Right lung (tissue), 2 donors: ENCODE measurements at regions not wholly inside any gene's neighbourhood (a gene's known extent, or its start where the extent isn't known, plus 50 kb on each side); places are given as distances from the start of the nearest gene placed in this dataset.

ENCODE experiments used
- DNase-seq, 2 donors: peaks; one replicate each; pipeline ENCODE4 v3.0.0-alpha.2; 2013

DNA sequence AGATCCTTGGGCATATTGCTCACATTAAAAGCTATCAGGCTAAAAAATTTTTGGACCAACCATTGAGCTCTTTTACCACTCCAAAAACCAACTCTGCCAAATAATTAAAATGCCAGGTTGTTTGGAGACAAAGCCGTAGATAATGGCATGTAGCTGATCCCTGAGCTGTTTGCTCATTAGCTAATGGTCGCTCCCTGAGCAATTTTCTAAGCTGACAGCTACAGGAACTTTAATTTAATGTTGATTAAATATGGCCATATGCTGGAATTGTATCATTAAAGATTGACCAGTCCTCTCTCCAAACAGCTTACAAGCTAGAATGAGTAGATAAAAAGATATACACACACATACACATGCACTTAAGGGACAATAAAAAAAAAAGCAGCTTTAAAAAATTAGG lies 216.2 kb upstream of the ARHGAP20 start:
- DNase-seq: no peak

DNA sequence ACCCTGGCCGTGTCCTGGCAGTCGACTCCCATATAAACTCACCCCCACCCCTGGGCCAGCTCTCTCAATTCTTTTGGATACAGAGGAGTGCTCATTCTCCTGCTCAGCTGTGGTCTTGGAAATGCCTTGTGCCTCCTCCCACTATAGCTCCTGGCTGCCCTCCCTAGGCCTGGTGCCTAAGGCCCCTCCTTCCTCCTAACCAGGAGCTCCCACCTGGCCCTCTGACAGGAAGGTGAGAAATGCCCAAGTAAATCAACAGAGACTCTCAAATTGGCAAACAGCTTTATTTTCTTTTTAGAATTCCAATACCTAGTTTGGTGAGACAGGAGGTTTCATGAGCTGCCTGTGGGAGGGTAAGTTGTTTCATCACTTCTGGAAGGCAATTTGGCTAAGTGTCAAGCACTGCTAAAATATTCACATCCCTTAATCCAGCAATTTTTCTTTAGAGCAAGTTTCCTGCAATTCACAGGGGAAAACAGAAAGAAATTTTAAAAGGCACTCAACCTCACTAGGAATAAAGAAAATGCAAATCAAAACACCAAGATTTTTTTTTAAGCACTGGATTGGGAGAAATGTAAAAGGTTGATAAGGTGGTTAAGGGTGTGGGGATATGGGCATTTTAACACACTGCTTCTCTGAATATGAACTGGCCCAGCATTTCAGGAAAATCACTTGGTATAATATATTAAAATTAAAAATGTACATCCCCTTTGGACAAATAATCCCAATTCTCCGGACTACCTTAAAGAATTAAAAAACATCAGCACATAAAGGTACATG lies 209.7 kb upstream of the ARHGAP20 start:
- DNase-seq: peak; percentile 34 to 36

- no peak for DNase-seq
These were observed 207.1 kb upstream of the ARHGAP20 start for GRCh38 chr11:110919241-110919922.

GRCh38 chr11:110918351-110918750 lies 206.1 kb upstream of the ARHGAP20 start:
- no peak for DNase-seq

- DNase-seq: no peak
These were observed 200.2 kb upstream of the ARHGAP20 start for GRCh38 chr11:110912437-110912836.

DNA sequence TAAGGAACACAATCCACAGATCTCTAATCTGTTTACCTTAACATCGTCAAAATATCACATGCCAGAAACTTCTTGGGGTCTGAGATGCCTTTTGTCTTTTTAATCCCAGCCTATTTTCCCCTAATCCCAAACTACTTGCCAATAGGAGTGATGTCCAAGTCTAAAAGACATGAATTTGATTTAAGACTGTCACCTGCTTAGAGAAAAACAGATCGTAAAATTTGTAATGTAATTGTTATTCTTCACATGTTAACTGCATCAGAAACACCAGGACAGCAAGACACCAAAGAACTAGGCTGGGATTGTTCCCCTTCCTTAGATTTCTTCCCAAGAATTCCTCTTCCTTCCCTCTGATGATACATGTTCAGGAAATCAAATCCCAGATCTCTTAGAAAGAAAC lies 198.1 kb upstream of the ARHGAP20 start:
- no peak for DNase-seq

DNA sequence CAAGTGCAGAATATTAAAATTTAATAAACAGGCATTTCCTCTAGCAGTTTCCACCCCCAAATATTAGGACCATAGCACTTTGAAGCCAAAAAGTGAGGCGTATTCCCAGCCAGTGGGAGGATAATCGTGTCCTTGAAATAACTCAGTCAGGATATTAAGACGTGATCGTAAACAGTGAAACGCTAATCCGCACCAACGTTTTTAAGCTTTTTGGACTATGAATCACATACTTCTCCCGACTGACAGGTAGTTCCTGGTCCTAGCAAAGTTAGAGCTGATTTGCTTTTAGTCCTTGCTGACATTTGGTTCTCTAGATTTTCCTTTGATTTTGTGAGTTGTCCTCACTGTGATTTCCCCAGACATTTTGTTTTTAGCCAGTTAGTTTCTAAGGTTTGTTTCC lies 197.1 kb upstream of the ARHGAP20 start:
- no peak for DNase-seq

DNA sequence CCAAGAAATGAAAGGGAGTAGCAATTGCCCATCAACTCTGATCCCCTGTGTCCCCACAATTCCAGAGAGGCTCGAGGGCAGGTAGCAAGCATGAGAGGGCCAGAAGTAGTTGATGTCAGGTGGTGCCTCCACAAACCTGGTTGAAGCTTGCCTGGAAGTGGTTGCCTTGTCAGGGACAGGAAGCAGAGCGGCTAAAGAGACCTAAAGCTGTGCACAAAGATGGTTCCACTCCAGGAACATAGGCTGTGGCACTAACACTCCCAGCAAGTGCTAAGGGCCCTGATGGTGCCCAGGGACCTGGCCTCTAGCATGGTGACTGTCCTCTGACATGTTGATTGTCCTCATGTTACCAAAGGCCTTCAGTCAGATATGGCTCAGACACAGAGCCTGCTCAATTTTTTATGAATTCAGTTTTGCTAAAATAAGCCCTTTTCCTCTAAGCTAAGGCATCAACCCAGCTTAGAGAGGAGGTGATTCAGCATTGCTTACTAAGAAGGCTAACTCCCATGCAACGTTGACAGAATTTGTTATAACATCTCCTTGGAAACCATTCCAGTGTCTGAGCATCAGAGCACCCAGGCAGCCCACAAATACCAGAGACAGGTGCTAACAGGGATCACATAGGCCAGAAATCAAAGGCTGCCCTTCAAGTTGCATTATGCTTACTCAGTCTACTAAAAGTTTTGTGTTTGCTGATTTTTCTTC lies 196.3 kb upstream of the ARHGAP20 start:
- DNase-seq: no peak

DNA sequence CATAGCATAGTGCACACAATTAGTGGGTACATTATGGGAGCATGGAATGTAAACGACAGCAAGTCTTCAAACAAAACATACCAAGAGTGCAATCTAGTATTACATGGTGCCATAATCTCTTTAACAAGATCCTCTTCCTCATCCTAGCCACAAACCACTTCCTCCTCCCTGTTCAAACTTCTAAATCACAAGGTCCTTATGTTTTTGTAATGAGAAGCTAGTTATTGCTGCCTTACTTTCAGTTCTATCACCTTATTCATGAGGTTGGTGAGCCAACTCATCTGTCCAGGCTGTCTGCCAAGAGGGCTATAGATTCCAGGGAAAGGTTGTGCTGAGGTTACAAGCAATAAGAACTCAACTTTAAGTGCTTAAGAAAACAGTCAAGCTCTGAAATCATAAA lies 195.4 kb upstream of the ARHGAP20 start:
- DNase-seq: no peak

- no peak for DNase-seq
These were observed 191.6 kb upstream of the ARHGAP20 start for GRCh38 chr11:110903830-110904229.

GRCh38 chr11:110903378-110903777 lies 191.1 kb upstream of the ARHGAP20 start:
- no peak for DNase-seq

DNA sequence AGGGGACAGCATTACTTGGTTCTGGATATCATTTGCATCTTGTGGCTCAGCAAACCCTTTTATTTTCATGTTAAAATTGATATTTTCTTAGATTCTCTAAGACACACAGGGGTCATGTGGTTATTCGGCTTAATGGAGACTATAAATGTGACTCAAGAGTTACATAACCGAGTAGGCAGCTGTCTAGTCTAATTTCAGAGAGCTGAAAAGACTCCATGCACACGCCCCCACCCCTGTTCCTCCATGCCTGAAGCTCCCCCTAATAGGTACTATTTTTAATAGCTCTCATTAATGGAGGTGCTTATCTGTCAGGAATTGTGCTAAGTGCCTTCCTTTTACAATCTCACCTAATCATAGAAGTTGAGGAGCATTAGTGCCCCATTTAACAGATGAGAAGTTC lies 189.2 kb upstream of the ARHGAP20 start:
- DNase-seq: no peak

- DNase-seq: no peak
These were observed 188.2 kb upstream of the ARHGAP20 start for GRCh38 chr11:110900426-110900825.

DNA sequence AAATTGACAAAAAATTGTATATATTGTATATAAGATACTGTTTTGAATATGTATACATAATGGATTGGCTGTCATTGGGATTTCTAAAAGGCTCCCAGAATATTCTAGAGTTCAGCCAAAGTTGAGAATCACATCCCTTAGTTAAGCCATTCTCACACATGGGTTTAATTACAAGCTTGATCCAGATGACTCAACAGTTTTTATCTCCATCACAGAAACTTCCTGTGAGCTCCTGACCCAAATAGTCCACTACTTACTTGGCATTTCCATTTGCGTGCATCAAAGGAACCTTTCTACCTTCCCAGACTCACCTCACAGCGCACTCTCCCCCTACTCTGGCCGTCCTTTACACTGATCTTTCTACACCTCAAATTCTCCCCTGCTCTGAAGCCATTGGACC lies 184.8 kb upstream of the ARHGAP20 start:
- no peak for DNase-seq

DNA sequence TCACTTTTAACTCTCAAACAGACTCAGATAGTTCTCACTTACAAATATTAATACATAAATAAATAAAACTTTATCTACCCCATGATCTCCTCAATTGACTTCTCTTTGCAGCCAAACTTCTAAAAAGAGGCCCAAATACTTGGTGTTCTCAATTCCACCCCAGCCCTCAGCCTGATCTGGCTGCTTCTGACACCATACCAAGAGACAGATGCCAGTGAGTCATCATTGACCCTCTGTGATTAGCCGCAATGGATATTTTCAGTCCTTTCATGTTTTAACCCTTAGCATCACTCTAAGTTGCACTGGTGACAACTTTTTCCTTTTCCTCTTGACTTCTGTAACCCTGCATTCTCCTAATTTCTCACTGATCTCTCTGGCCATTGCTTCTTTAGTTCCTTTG lies 184.1 kb upstream of the ARHGAP20 start:
- DNase-seq: no peak

DNA sequence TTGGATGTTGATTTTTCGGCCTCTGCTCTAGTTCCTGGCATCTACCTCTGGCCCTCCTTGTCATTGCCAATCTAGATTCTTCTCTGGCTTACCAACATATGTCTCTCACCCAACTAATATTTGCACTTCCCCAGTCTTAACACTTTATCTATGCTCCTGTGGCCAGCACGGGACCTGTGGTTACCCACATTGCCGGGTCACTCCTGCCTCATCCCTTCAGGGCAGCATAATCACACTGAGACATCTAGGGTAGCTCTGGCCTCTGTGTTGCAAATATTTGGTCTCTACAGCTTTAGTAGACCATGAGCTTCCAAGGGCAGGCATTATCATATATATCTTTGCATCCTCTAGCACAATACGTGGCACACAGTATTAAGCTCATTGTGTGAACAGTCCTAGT lies 182.0 kb upstream of the ARHGAP20 start:
- no peak for DNase-seq

DNA sequence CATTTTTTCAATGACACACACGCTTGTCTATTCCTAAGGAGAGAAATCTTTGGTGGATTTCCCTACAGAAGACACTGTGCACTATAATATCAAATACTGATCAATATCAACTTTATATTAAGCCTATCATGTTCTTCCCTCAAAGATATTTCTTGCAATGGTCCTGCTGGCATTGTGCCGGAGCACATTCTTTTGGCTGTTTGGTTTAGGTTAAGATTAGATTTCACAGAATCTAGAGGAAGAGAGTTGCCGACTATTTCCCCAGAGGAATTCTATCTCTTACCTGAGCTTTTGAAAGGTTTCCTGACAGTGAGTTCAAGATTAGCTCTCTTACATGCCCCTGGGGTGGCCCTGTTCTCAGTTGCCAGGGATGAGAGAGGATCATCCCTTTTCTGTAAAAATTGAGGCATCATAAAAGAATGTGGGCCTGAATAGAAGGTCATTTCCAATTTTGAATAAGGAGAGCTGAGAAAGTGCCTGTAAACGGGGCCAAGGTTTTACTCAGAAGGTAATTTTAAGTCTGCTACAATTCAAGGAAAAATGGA lies 180.6 kb upstream of the ARHGAP20 start:
- no peak for DNase-seq

- no peak for DNase-seq
These were observed 179.2 kb upstream of the ARHGAP20 start for GRCh38 chr11:110891411-110891810.

GRCh38 chr11:110890995-110891394 lies 178.8 kb upstream of the ARHGAP20 start:
- no peak for DNase-seq

GRCh38 chr11:110886288-110886970 lies 174.2 kb upstream of the ARHGAP20 start:
- DNase-seq: no peak

- peak; percentile 30 to 61 for DNase-seq
These were observed 171.0 kb upstream of the ARHGAP20 start for GRCh38 chr11:110883256-110883655.

GRCh38 chr11:110878513-110878912 lies 166.3 kb upstream of the ARHGAP20 start:
- DNase-seq: no peak
